Left renal cortex interstitium (tissue), 4 donors: ENCODE measurements at regions not wholly inside any gene's neighbourhood (a gene's known extent, or its start where the extent isn't known, plus 50 kb on each side); places are given as distances from the start of the nearest gene placed in this dataset.
"Not testable (repeated sequence)": the region's sequence is repeated elsewhere in the genome, so short reads cannot be mapped to it uniquely, and the experiment has no call there.

Experiments
- DNase-seq, 4 donors: peaks; one replicate each; pipeline ENCODE4 v3.0.0-alpha.2; 2013; ENCODE audit warnings: low read depth in 4 of 4, low spot score in 2 of 4, missing footprints in 1 of 4

DNA sequence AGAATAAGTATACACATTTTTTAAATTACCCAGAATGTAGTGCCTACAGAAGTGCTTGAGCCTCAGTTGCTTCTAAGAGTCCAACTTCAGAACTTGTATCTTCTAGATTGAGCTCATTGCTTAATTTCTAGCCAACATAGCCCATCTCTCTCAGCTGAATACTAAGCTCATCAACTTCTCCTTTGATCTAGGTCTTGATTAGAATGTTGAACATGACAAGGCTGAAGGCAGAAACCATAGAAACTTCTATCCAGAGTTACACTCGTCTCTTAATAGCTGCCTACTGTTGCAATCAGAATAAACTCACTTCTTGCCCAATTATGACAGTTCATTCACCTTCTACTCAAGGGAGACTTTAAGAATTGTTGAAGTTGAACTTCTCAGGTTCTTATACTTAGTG lies 327.3 kb upstream of the THBS1 start:
- no peak for DNase-seq

- no peak for DNase-seq
Observed at GRCh38 chr15:39254181-39254580, 326.7 kb upstream of the THBS1 start.

DNA sequence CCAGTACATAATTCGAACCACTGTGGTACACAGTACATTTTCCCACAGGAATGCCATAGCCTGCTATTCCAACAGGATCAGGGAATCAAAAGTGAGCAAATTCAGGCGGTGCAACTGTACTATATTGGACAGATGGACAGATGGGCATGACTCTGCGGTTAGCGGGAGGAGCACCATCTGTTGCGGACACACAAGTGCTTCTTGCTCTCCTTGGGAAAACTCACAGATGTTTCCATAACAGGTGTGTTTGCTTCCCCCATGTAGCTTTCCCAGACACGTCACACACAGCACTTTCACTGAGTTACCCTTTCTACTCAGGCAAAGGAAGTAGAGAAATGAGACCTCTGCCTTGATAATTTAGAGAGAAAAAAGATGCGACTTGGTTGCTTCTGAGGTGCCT lies 325.1 kb upstream of the THBS1 start:
- no peak for DNase-seq

GRCh38 chr15:39260391-39260790 lies 320.5 kb upstream of the THBS1 start:
- DNase-seq, result no peak

DNA sequence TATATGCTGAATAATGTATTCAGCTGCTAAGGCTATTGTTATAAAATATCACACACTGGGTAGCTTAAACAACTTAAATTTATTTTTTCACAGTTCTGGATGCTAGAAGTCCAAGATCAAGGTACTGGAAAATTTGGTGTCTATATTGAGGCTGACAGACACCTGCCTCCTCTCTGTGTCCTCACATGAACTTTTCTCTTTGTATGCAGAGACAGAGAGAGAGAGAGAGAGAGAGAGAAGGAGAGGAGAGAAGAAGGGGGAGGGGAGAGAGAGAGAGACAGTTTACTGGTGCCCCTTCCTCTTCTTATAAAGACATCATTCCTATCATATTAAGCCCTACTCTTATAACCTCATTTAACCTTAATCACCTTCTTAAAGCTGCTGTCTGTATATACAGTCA lies 320.1 kb upstream of the THBS1 start:
- DNase-seq, result no peak

DNA sequence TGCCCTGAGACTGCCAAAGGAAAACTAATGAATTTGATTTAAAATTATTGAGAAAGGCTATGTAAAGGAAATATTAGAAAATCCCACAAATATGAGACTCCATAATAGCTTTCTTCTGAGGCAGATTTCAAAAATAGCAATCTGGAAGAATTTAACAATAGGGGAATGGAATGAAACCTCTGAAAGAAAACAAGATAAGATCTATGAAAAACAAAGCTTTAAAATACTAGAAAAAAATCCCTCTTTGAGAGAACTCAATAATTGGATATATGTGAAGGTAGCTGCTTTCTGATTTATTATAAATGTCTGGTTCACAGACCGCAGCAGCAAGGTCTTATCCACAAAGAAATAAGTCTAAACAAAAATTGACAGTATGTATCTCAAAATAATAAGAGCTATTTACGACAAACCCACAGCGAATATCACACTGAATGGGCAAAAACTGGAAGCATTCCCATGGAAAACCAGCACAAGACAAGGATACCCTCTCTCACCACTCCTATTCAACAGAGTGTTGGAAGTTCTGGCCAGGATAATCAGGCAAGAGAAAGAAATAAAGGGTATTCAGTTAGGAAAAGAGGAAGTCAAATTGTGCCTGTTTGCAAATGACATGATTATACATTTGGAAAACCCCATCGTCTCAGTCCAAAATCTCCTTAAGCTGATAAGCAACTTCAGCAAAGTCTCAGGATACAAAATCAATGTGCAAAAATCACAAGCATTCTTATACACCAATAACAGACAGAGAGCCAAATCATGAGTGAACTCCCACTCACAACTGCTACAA lies 319.3 kb upstream of the THBS1 start:
- not testable (repeated sequence) for DNase-seq

DNA sequence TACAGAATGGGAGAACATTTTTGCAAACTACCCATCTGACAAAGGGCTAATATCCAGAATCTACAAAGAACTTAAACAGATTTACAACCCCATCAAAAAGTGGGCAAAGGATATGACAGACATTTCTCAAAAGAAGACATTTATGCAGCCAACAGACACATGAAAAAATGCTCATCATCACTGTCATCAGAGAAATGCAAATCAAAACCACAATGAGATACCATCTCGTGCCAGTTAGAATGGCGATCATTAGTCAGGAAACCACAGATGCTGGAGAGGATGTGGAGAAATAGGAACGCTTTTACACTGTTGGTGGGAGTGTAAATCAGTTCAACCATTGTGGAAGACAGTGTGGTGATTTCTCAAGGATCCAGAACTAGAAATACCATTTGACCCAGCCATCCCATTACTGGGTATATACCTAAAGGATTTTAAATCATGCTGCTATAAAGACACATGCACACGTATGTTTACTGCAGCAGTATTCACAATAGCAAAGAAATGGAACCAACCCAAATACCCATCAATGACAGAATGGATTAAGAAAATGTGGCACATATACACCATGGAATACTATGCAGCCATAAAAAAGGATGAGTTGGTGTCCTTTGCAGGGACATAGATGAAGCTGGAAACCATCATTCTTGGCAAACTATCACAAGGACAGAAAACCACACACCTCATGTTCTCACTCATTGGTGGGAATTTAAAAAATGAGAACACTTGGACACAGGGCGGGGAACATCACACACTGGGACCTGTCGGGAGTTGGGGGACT lies 317.7 kb upstream of the THBS1 start:
- not testable (repeated sequence) for DNase-seq

- no peak for DNase-seq
Observed at GRCh38 chr15:39265261-39265660, 315.6 kb upstream of the THBS1 start.

DNA sequence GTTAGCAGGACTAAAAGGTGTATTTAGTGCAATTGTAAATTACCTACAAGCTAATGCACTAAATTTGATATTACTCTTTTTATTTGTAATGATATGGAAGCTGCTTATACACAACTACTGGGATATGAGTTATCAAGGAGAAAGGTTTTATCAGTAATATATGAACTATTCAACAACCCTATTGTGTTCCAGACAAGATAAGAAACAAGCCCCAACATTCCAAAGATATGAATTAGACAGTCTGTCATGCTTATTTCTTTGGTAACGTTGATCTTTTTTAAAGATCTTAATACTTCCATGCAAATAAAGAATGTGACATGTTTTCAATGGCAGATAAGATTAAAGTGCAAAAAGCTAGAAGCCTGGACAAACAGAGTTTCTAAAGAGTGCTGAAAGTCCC lies 314.0 kb upstream of the THBS1 start:
- DNase-seq, result no peak

- no peak for DNase-seq
Observed at GRCh38 chr15:39267685-39268084, 313.2 kb upstream of the THBS1 start.

- DNase-seq, result no peak
Observed at GRCh38 chr15:39269352-39269751, 311.5 kb upstream of the THBS1 start.

GRCh38 chr15:39269821-39270220 lies 311.1 kb upstream of the THBS1 start:
- no peak for DNase-seq

GRCh38 chr15:39270221-39270855 lies 310.5 kb upstream of the THBS1 start:
- no peak for DNase-seq

- no peak for DNase-seq
Observed at GRCh38 chr15:39270934-39271333, 309.9 kb upstream of the THBS1 start.

DNA sequence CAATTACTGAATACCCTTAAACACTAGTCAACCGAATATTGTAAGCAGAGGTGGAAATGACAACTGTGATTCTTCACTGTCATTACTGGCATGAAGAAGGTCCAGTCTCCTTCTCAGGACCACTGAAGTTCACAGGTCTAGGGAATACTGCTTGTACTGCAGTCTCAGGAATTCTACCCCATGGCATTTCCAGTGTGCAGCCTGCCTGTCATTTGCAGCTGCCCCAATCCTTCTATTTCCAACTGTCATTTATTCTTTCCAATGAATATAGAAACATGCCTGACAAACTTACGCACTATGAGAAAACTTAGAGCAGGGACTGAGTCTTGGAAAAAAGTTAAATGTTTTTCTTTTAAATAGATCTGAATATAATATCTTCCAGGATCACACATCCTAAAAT lies 308.0 kb upstream of the THBS1 start:
- no peak for DNase-seq

GRCh38 chr15:39273717-39274411 lies 307.0 kb upstream of the THBS1 start:
- no peak for DNase-seq

DNA sequence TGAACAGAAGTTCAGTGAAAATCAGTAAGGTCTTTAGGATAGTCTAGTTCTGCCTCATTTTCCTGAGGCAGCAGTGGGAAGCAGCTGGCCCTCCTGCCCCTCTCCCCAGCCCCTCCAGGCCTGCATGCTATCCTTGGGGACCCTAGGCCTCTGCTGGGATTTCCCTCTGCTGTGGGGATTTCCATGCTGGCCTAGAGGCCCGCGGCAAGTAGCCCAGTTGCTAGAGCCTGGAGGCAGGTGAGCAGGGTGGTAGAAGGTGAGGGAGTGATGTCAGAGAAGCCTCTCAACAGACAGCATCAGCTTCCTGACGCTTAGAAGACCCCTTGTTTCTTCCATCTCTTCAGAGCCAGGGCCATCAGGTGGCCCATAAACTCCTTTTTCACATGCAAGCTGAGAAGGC lies 305.8 kb upstream of the THBS1 start:
- no peak for DNase-seq

DNA sequence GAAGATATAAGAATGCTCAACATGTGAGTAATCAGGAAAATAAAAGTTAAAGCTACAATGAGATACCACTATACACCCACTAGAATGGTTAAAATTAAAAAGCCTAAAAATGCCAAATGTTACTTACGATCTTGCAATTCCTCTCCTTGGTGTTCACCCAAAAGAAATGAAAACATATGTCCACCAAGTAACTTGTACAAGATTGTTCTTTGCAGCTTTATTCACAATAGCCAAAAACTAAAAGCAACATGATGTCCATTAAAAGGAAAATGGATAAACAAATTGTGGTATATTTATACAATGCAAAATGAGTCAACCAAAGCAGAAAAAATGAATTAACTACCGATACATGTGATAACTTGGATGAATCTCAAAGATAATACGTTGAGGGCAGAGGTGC lies 301.6 kb upstream of the THBS1 start:
- no peak for DNase-seq

- DNase-seq, result no peak
Observed at GRCh38 chr15:39281094-39281493, 299.8 kb upstream of the THBS1 start.

DNA sequence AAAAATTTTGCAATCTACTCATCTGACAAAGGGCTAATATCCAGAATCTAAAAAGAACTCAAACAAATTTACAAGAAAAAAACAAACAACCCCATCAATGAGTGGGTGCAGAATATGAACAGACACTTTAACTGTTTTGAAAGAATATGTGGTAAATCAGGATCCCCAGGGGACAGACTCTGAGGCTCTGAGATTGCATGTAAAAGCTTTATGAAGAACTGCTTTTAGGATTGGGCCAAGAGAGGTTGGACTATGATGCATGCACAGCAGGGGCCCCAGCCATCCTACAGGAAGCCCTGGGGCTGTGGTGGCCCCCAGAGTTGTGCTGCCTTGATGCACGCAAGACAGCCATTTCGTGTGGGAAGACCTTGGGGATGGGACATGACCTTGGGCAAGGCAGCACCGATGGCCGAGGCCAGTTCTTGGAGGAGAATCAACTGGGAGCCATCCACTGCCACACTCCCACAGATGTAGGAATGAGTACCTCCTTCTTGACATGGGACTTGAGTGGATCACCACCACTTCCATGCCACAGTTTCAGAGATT lies 298.1 kb upstream of the THBS1 start:
- no peak for DNase-seq

DNA sequence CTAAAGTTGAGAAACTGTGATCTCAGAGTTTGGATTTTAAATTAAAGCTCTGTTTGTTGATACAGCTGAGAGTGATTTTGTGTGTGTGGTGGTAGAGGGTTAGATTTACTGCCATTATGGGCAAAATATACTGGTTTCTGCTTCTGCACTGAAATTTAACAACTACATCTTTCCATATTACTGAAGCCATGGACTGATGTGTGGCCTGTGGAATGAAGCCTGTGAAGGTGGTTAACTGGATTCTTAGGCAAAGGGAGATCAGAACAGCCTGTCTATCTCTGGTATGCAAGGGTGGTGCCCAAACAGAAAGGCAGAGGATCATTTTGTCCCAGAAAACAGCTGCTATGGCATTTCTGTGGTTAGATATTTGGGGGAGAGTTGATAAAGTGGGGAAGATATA lies 297.3 kb upstream of the THBS1 start:
- DNase-seq, result no peak
